ENCODE measurements at regions not wholly inside any gene's neighbourhood (a gene's known extent, or its start where the extent isn't known, plus 50 kb on each side); places are given as distances from the start of the nearest gene placed in this dataset.
"Not testable (repeated sequence)": the region's sequence is repeated elsewhere in the genome, so short reads cannot be mapped to it uniquely, and the experiment has no call there.

- intact Hi-C loops (cut with DNase I, micrococcal nuclease); DNase-seq; ATAC-seq: not testable (repeated sequence)
Observed at GRCh38 chr11:71781491-71781890, 51.5 kb upstream of the DEFB108B start.

GRCh38 chr11:71782229-71782861 is 50.7 kb upstream of the DEFB108B start:
- DNase-seq; intact Hi-C loops (cut with DNase I, micrococcal nuclease): not testable (repeated sequence)
- ATAC-seq, result peak; percentile 23

- DNase-seq; intact Hi-C loops (cut with DNase I, micrococcal nuclease); ATAC-seq: not testable (repeated sequence)
Observed at GRCh38 chr11:71783191-71783590, 49.8 kb upstream of the DEFB108B start.
